K562 (cell line): ENCODE measurements at regions not wholly inside any gene's neighbourhood (a gene's known extent, or its start where the extent isn't known, plus 50 kb on each side); places are given as distances from the start of the nearest gene placed in this dataset.

ENCODE experiments used
- ATAC-seq: fragments of 200-7000 bp; cut with Tn5 transposase; 3 replicates; pipeline ENCODE4 v1.9.1; 2020; ENCODE audit warnings: moderate library complexity
- BruUV-seq: library from RNA; stranded (reverse); fragments of 400-500 nt; replicated peaks from 2 replicates; lab custom pipeline; 2021; lab: Mats Ljungman, UMichigan
- CTCF ChIA-PET: fragments of 300-600 bp; formaldehyde crosslinking; extraction: SDS; loops from one replicate; lab custom pipeline; 2021; ENCODE audit warnings: low intra/inter-chr PET ratio; lab: Yijun Ruan, JAX
- POLR2A ChIA-PET: fragments of 300-600, 350-650 bp; sonication (Branson Sonifier 250); formaldehyde crosslinking; extraction: SDS; loops from one replicate; lab custom pipeline; 2021; ENCODE audit warnings: antibody characterized with exemption, inconsistent platforms; lab: Yijun Ruan, JAX
- DNase-seq, 4 experiments: peaks; one replicate each; pipeline versions ENCODE4 v3.0.0 to v3.0.0-alpha.2; 2011 to 2018; ENCODE audit warnings: low spot score in 3 of 4, mixed read lengths in 3 of 4; ENCODE audit errors: extremely low read depth in 1 of 4
- FAIRE-seq: peaks from 2 replicates; lab custom pipeline; 2011; peaks lifted over from hg19 to GRCh38; lab: Jason Lieb, UNC
- H2AFZ ChIP-seq: 2 replicates; pipeline ENCODE4 v1.6.0; 2011; ENCODE audit warnings: low read depth, low read length, control low read depth, inconsistent platforms
- H3K27ac ChIP-seq: fragments of 200-600 bp; 3 replicates; pipeline ENCODE4 v1.8.0; 2011; ENCODE audit warnings: low read depth, mild to moderate bottlenecking, control low read depth, inconsistent platforms, low read length, moderate library complexity, mixed read lengths; ENCODE audit errors: extremely low read depth
- H3K27me3 ChIP-seq, 2 experiments: fragments of 300-600 bp in 1 of 2; 2 replicates in 1 of 2; 3 replicates in 1 of 2; pipeline versions ENCODE4 v1.6.0 to v1.8.0; 2011; ENCODE audit warnings: inconsistent platforms in 2 of 2, low read length in 2 of 2, mild to moderate bottlenecking in 1 of 2, mixed read lengths in 1 of 2, moderate library complexity in 1 of 2; ENCODE audit not compliant: control insufficient read depth in 2 of 2, insufficient read depth in 2 of 2
- H3K36me3 ChIP-seq: fragments of 300-600 bp; 3 replicates; pipeline ENCODE4 v1.8.0; 2011; ENCODE audit warnings: mild to moderate bottlenecking, low read length, inconsistent platforms; ENCODE audit not compliant: control insufficient read depth, insufficient read depth
- H3K4me1 ChIP-seq, 2 experiments: fragments of 200-600 bp in 1 of 2; replicated peaks in 1 of 2; 2 replicates in 1 of 2; 3 replicates in 1 of 2; pipeline versions ENCODE4 v1.5.1 to v1.8.0; 2011; ENCODE audit warnings: inconsistent platforms in 2 of 2, low read length in 2 of 2, mild to moderate bottlenecking in 1 of 2, mixed read lengths in 1 of 2, moderate library complexity in 1 of 2; ENCODE audit not compliant: control insufficient read depth in 2 of 2, insufficient read depth in 2 of 2
- H3K4me2 ChIP-seq: 2 replicates; pipeline ENCODE4 v1.6.1; 2011; ENCODE audit warnings: low read length, control low read depth, inconsistent platforms, mixed read lengths; ENCODE audit not compliant: insufficient read depth
- H3K4me3 ChIP-seq: fragments of 200-600 bp; sonication (generic), shearing (Covaris generic); 2 replicates; pipeline ENCODE4 v1.5.1; 2016; ENCODE audit warnings: control low read depth, inconsistent platforms
- H3K79me2 ChIP-seq: fragments of 200-600 bp; 3 replicates; pipeline ENCODE4 v1.8.0; 2011; ENCODE audit warnings: low read length, inconsistent platforms; ENCODE audit not compliant: control insufficient read depth, insufficient read depth
- H3K9ac ChIP-seq, 2 experiments: 2 replicates each; pipeline versions ENCODE4 v1.6.0 to v1.6.1; 2011; ENCODE audit warnings: low read depth in 2 of 2, low read length in 2 of 2, control low read depth in 1 of 2, inconsistent platforms in 1 of 2, mild to moderate bottlenecking in 1 of 2, mixed read lengths in 1 of 2; ENCODE audit not compliant: insufficient read depth in 1 of 2
- H3K9me1 ChIP-seq: one replicate; pipeline ENCODE4 v1.6.0; 2011; ENCODE audit warnings: inconsistent platforms, mild to moderate bottlenecking, low read length, moderate library complexity; ENCODE audit not compliant: control insufficient read depth, insufficient read depth
- H3K9me3 ChIP-seq: replicated peaks from 2 replicates; pipeline ENCODE4 v1.5.1; 2011; ENCODE audit warnings: low read depth, low read length, inconsistent platforms; ENCODE audit not compliant: control insufficient read depth, insufficient read depth
- H4K20me1 ChIP-seq: replicated peaks from 2 replicates; pipeline ENCODE4 v1.6.1; 2011; ENCODE audit warnings: low read length, inconsistent platforms, mixed read lengths; ENCODE audit not compliant: control insufficient read depth, insufficient read depth
- ATF1 ChIP-seq, 2 experiments: fragments of 450-650 bp in 1 of 2; IDR thresholded peaks; 2 replicates each; pipeline ENCODE4 v1.6.1; 2016; ENCODE audit warnings: missing compliant biosample characterization in 1 of 2, missing genetic modification characterization in 1 of 2
- BCOR ChIP-seq: fragments of 450-650 bp; IDR thresholded peaks from 2 replicates; pipeline ENCODE4 v1.6.1; 2016
- BDP1 ChIP-seq: IDR thresholded peaks from 3 replicates; pipeline ENCODE4 v1.6.1; 2011; ENCODE audit not compliant: insufficient read length, insufficient read depth
- CHD4 ChIP-seq: fragments of 200-600 bp; sonication (generic); IDR thresholded peaks from 3 replicates; pipeline ENCODE4 v1.6.1; 2012; ENCODE audit warnings: low read depth, mild to moderate bottlenecking, mixed read lengths, low read length, inconsistent platforms; ENCODE audit not compliant: insufficient read depth, insufficient replicate concordance, poor library complexity, severe bottlenecking
- ELF4 ChIP-seq: fragments of 450-650 bp; formaldehyde crosslinking; IDR thresholded peaks from 2 replicates; pipeline ENCODE4 v1.4.0; 2022; ENCODE audit warnings: missing genetic modification characterization
- GABPA ChIP-seq: fragments of 200-800 bp; sonication (Bioruptor generic); conservative IDR thresholded peaks from 2 replicates; pipeline ENCODE4 v1.6.1; 2016; ENCODE audit warnings: low read depth, missing genetic modification characterization, missing compliant biosample characterization
- MBD2 ChIP-seq: sonication (generic); IDR thresholded peaks from 2 replicates; pipeline ENCODE4 v1.6.1; 2016; ENCODE audit warnings: low read depth, borderline replicate concordance
- NFXL1 ChIP-seq: fragments of 450-650 bp; formaldehyde crosslinking; IDR thresholded peaks from 2 replicates; pipeline ENCODE4 v1.4.0; 2021; ENCODE audit warnings: mild to moderate bottlenecking
- RFX7 ChIP-seq: fragments of 250-450 bp; sonication (Bioruptor Pico); IDR thresholded peaks from 2 replicates; pipeline ENCODE4 v1.5.1; 2021; ENCODE audit warnings: mild to moderate bottlenecking
- SNRNP70 ChIP-seq: fragments of 200-400 bp; formaldehyde crosslinking; optimal IDR thresholded peaks from 2 replicates; pipeline ENCODE3; 2017; ENCODE audit warnings: low read depth, low read length
- TCF7 ChIP-seq: sonication (generic); IDR thresholded peaks from 2 replicates; pipeline ENCODE4 v1.6.1; 2016; ENCODE audit warnings: antibody characterized with exemption, borderline replicate concordance
- XRCC3 ChIP-seq: fragments of 450-650 bp; IDR thresholded peaks from 2 replicates; pipeline ENCODE4 v1.6.1; 2017; ENCODE audit warnings: mild to moderate bottlenecking, moderate library complexity
- ZFPM2 ChIP-seq: fragments of 250-450 bp; sonication (Bioruptor Pico); IDR thresholded peaks from 2 replicates; pipeline ENCODE4 v1.5.1; 2022; ENCODE audit warnings: mild to moderate bottlenecking
- ZNF140 ChIP-seq: fragments of 250-450 bp; sonication (Bioruptor Pico); IDR thresholded peaks from 2 replicates; pipeline ENCODE4 v1.8.0; 2021; ENCODE audit warnings: moderate library complexity, mild to moderate bottlenecking, inconsistent platforms
- WGBS: fragments of 100-300 bp; shearing (Covaris generic); methylation state at CpG from one replicate; pipeline ENCODE4 v1.1.6; 2016; ENCODE audit warnings: low coverage, mixed read lengths; ENCODE audit not compliant: insufficient coverage; ENCODE audit errors: missing lambda C conversion rate; 5-methylcytosine and 5-hydroxymethylcytosine counted together
- in situ Hi-C: fragments of 300-500 bp; cut with MboI; formaldehyde crosslinking; loops from 4 replicates; pipeline ENCODE4 v1.15.0; 2018; ENCODE audit warnings: inconsistent platforms, mixed read lengths
- intact Hi-C: fragments of 100-400 bp; cut with micrococcal nuclease; formaldehyde crosslinking; loops from 2 replicates; pipeline ENCODE4 v1.14.2; 2022
- TF ChIP-seq, protein P1 (sequence below): sonication (generic); formaldehyde crosslinking; IDR thresholded peaks from 2 replicates; pipeline ENCODE4 v1.8.0; 2023; ENCODE audit warnings: mild to moderate bottlenecking, missing genetic modification reagents
- TF ChIP-seq, protein P2 (sequence below): IDR thresholded peaks from 2 replicates; pipeline ENCODE4 v1.6.1; 2011; ENCODE audit warnings: borderline replicate concordance, low read depth, mild to moderate bottlenecking, moderate library complexity, low read length; ENCODE audit not compliant: insufficient read depth, poor library complexity, severe bottlenecking
- TF ChIP-seq, protein P3 (sequence below): fragments of 250-450 bp; sonication (Bioruptor Pico); IDR thresholded peaks from 2 replicates; pipeline ENCODE4 v1.8.0; 2022; ENCODE audit warnings: inconsistent platforms

DNA sequence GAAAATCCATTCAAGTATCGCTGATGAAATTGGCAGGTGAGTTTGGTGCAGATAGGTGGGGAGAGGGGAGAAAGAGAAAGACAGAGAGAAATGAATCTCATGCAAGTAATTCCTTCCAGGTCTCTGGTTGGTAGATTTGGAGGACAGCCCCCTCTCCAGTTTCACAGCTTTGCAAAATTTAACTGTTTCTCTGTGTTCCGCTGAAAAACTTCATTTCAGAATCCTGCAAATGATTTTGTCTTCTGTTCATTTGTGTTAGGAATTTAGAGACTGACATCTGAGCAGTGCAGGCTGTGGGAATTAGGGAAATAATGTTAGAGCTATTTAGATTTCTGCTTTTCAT lies 328.5 kb downstream of the FBXW7 start:
- H3K36me3 ChIP-seq, result no peaks in the 10 kb centered on the region
- POLR2A ChIA-PET, result no interaction called here
- peaks cover 8 to 26% of the 10 kb centered on the region in 2 experiments; a peak in 4 of 5 replicates for H3K27me3 ChIP-seq
- H3K9me1 ChIP-seq, result no peaks in the 10 kb centered on the region
- CTCF ChIA-PET, result no interaction called here
- H2AFZ ChIP-seq, result no peak overlapping the region
- H4K20me1 ChIP-seq, result no peaks in the 10 kb centered on the region
- in situ Hi-C loops (no loop called here), intact Hi-C loops (no loop called here)
- no peaks in the 10 kb centered on the region for H3K79me2 ChIP-seq
- FAIRE-seq (peak; percentile 15), ATAC-seq (no peak), DNase-seq (no peak)
- H3K9ac ChIP-seq, result no peak overlapping the region
- no peaks in the 10 kb centered on the region for H3K9me3 ChIP-seq
- 0% methylated on average over 2 of the region's 2 CpGs for WGBS
- no peak overlapping the region for H3K27ac ChIP-seq
- H3K4me2 ChIP-seq, result no peak overlapping the region
- BruUV-seq, result no TSS peak
- no peak overlapping the region for H3K4me3 ChIP-seq
- no peaks in the 10 kb centered on the region for H3K4me1 ChIP-seq
- no peak for TF ChIP-seq NFXL1
- no peak for TF ChIP-seq SNRNP70
- TF ChIP-seq TCF7, result no peak
- no peak for TF ChIP-seq ATF1 (CRISPR knock-in tag; IDR thresholded peaks at IDR 0.05)
- no peak for TF ChIP-seq ATF1 (tag; IDR thresholded peaks at IDR 0.05)
- TF ChIP-seq, protein P1, sequence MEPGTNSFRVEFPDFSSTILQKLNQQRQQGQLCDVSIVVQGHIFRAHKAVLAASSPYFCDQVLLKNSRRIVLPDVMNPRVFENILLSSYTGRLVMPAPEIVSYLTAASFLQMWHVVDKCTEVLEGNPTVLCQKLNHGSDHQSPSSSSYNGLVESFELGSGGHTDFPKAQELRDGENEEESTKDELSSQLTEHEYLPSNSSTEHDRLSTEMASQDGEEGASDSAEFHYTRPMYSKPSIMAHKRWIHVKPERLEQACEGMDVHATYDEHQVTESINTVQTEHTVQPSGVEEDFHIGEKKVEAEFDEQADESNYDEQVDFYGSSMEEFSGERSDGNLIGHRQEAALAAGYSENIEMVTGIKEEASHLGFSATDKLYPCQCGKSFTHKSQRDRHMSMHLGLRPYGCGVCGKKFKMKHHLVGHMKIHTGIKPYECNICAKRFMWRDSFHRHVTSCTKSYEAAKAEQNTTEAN, result no peak
- TF ChIP-seq CHD4, result no peak
- no peak for TF ChIP-seq MBD2
- no peak for TF ChIP-seq BCOR
- TF ChIP-seq ZNF140, result no peak
- TF ChIP-seq, protein P2, sequence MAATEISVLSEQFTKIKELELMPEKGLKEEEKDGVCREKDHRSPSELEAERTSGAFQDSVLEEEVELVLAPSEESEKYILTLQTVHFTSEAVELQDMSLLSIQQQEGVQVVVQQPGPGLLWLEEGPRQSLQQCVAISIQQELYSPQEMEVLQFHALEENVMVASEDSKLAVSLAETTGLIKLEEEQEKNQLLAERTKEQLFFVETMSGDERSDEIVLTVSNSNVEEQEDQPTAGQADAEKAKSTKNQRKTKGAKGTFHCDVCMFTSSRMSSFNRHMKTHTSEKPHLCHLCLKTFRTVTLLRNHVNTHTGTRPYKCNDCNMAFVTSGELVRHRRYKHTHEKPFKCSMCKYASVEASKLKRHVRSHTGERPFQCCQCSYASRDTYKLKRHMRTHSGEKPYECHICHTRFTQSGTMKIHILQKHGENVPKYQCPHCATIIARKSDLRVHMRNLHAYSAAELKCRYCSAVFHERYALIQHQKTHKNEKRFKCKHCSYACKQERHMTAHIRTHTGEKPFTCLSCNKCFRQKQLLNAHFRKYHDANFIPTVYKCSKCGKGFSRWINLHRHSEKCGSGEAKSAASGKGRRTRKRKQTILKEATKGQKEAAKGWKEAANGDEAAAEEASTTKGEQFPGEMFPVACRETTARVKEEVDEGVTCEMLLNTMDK, result no peak
- no peak for TF ChIP-seq RFX7 (CRISPR knock-in tag)
- no peak for TF ChIP-seq BDP1
- TF ChIP-seq, protein P3, sequence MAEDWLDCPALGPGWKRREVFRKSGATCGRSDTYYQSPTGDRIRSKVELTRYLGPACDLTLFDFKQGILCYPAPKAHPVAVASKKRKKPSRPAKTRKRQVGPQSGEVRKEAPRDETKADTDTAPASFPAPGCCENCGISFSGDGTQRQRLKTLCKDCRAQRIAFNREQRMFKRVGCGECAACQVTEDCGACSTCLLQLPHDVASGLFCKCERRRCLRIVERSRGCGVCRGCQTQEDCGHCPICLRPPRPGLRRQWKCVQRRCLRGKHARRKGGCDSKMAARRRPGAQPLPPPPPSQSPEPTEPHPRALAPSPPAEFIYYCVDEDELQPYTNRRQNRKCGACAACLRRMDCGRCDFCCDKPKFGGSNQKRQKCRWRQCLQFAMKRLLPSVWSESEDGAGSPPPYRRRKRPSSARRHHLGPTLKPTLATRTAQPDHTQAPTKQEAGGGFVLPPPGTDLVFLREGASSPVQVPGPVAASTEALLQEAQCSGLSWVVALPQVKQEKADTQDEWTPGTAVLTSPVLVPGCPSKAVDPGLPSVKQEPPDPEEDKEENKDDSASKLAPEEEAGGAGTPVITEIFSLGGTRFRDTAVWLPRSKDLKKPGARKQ (CRISPR knock-in tag), result no peak
- TF ChIP-seq ELF4 (CRISPR knock-in tag), result no peak
- no peak for TF ChIP-seq ZFPM2 (CRISPR knock-in tag)
- no peak for TF ChIP-seq XRCC3
- no peak for TF ChIP-seq GABPA (tag)
